Activated CD4-positive, CD25-positive, alpha-beta regulatory T cell treated with anti-CD3 and anti-CD28 coated beads, Interleukin-2, amount 50 U/mL, for 72 hours (primary cell): ENCODE measurements at regions not wholly inside any gene's neighbourhood (a gene's known extent, or its start where the extent isn't known, plus 50 kb on each side); places are given as distances from the start of the nearest gene placed in this dataset.
"Not testable (repeated sequence)": the region's sequence is repeated elsewhere in the genome, so short reads cannot be mapped to it uniquely, and the experiment has no call there.

Experiments used
- DNase-seq: peaks from one replicate; pipeline ENCODE4 v3.0.0; 2021

DNA sequence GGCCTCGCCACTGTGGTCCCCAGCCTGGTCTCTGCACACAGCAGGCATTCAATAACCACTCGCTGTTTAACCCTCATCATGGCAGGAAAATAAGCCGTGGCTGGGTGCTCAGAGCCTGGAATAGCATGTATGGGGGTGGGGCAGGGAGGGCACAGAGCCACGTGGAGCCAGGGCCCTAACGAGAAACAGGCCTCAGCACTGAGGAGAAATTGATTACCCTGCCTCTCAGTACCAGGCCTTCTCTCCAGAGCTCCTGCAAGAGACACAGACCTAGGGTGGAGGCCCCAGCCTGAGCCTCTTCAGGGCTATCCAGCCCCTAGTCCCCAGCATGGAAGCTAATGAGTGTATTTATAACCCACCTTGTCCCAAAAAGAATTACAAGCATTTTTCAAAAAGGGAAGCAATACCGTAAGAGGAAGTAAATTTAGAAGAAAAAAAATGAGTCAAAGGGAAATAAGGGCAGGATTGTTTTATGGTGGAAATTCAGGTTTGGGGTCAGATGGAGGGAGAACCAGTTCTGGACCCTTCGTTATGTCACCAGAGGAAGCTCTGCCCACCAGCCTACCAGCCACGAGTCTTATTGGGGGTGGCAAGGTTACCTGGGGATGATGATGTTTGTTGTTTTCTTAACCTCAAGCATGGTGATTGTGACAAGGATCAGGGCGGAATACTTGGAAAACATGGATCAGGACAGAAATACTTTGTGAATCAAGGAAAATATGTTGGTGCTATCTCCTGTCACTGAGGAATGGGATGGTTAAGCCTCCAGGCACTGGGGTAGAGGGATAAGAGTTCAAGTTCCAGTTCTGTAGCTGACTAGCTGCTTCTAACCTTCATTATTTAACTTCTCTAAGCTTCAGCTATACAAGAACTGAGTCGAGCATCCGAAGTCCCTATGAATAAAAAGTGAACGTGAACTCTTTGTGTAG lies 101.9 kb upstream of the RBPJ start:
- no peak for DNase-seq

DNA sequence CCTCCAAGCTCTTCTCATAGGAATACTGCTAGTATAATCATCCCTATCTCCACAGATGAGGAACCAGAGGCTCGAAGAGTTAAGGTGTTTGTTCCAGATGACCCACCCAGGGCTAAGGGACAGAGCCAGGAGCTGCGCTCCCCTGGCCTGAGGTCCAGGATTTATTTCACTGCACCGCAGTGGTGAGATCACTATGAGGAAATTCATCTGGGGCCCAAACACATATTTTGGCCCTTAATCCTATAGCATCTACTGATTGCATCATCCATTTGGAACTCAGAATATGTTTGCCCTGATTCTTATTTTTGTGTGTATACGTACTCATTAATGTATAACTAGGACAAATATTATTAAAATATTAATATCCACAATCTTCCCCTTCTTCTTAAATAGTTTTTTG lies 100.1 kb upstream of the RBPJ start:
- no peak for DNase-seq

DNA sequence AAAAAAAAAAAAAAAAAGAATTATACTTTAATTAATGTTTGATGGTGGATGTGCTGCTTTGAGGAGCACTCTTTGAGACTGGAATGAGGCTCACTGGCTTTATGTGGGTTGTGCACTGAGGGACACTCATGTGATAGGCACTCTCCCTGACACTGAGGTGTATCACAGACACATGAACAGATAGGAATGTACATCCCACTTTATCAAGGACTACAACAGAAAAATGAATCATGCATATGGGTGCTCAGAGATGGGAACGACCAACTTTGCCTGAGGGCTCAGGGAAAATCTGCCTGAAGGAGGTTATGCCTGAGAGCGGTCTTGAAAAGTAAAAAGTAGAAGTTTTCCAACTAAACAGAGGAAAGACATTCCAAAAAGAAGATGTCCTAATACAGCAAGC lies 97.7 kb upstream of the RBPJ start:
- no peak for DNase-seq

DNA sequence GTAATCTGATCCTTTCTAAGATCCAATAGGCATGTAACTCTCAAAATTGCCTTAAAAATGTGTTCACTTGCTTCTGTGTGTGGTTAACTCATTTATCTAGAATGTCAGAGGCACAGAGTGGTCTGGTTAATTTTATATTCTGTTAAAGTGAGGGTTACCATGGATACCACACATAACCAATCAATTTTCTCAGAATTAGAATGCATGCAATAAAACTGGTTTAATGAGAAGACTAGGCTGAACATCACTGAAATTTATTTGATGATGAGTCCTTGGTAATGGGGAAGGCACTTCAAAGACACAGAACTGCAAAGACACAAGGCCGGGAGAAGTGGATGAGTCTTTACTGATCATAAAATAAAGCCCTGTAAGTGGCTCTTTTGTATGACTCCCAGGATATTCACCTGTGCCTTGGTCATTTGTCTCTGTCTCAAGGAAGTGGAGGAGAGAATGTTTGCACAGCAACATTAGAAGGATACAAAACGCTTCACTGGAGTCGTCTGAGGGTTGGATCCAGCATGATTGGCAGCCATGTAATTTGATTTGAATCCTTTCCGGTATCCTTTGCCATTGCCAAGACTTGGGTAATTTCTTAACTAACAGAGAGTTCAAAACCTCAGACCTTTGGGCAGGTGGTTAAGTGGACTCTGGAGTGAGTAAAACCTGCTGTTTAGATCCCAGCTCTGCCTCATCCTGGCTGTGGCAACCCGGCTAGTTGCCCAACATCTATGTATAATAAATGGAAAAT lies 94.0 kb upstream of the RBPJ start:
- DNase-seq: no peak

DNA sequence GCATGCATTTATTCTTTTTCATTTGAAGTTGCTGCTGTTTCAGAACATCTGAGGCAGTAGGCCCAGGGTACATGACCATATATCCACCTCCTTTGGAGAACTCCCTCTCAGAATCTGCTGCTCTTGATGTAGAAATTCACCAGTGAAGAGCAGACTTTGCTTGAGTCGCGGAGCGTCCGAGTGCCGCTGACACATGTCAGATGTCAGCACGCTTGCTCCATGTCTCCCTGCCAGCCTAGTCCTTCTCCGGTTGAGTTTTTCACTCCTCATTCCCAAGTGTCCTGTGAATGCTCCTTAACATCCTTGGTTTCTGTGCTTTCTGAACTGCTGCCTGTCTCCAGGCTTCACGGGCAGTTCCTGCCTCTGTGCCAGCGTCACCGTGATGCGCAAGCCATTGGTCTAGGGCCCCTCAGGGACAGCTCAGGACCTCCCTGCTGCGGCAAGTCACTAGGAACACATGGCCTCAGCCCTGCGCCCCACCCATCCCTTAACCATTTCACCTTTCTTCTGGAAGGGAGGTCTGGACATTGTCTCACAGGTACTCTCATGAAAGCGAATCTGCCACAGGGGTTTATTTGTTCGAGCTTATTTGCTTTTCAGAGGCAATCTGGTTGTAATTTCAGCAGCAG lies 93.1 kb upstream of the RBPJ start:
- DNase-seq: no peak

DNA sequence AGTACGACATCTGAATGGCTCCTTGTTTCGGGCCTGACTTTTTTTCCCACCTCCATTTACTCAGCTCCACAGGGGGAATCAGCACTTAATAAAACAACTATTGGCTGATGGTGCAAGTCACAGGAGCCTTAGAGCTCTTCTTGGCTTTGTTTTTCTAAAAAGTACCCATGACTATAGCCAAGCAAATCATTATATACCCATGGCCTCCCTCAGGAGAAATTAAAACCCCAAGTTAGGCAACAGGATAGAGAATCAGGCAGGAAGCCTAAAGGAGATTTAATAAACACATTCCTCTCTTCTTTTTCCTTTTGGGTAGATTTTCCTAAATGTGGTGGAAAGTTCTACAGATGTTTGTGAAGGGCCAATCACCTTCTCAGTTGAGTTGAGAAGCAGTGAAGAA lies 91.9 kb upstream of the RBPJ start:
- DNase-seq: no peak

DNA sequence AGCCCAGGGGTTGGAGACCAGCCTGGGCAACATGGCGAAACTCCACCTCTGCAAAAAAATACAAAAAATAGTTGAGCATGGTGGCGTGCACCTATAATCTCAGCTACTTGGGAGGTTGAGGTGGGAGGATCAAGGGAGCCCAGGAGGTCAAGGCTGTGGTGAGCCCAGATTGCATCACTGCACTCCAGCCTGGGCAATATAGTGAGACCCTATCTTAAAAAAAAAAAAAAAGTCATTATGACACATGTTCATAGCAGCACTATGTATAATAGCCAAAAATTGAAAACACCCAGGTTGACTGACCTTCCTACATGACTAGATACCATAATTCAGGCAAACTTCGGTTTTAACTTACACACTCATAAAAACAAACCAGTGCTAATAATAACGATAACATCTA lies 90.8 kb upstream of the RBPJ start:
- DNase-seq: no peak

DNA sequence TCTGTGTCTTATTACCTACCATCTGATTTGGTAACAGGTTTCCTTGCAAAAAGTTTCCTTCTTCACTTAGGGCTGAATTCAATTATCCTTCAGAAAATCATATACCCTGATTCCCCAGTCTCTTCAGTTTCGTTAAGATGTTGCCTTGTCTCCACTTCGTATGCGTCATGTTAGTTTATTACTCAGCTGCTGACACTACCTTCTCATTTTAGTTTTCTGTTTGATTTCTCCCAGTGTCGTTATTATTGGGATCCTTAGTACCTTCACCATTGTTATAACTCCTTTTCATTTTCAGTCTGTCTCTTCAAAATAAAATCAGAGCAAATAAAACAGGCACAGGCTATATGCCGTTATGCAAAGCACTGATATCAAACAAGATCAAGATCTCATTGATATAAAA lies 87.5 kb upstream of the RBPJ start:
- DNase-seq: no peak

DNA sequence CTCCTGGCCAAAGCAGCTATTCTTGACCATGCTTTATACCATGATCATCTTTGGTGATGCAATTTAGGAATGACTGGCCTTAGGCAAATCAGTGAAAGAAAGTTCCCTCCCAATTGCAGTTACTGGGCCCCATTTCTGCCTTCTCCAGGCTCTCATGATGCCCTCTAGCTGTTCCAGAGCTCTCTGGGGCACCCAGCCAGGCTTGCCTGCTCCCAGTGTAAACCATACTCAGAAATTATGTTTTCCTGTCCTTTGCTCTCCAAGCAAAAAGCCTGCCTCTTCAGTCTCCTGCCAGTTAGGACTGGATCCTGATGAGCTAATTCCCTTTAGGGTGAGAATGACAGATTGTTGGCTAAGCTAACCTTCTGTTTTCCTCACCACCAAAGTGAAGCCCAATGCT lies 85.3 kb upstream of the RBPJ start:
- DNase-seq: no peak

DNA sequence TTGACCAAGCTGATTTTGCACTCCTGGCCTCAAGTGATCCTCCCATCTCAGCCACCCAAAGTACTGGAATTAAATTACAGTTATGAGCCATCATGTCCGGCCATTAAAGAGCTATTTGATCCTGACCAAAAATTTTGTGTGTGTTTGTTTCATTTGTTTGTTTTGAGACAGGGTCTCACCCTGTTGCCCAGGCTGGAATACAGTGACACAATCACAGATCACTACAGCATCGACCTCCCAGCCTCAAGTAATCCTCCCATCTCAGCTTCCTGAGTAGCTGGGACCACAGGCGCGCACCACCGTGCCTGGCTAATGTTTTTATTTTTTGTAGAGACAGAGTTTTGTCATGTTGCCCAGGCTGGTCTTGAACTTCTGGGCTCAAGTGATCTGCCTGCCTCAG lies 82.9 kb upstream of the RBPJ start:
- DNase-seq: no peak

DNA sequence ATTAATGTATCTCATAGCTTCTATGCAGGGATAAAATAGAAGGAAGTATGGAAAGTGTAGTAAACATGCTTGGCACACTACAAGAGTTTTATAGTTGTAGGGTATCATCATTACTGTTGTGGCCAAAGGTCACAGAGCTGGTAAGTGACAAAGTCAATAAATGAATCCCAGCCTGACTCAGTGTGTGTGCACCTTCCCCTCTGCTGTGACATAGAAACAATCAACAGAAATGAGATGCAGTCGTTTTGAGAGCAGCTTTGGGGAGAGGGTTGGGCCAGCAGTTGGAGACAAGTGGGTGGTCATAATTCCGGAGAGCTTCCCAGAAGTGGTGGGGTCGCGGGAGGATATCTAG lies 82.4 kb upstream of the RBPJ start:
- no peak for DNase-seq

DNA sequence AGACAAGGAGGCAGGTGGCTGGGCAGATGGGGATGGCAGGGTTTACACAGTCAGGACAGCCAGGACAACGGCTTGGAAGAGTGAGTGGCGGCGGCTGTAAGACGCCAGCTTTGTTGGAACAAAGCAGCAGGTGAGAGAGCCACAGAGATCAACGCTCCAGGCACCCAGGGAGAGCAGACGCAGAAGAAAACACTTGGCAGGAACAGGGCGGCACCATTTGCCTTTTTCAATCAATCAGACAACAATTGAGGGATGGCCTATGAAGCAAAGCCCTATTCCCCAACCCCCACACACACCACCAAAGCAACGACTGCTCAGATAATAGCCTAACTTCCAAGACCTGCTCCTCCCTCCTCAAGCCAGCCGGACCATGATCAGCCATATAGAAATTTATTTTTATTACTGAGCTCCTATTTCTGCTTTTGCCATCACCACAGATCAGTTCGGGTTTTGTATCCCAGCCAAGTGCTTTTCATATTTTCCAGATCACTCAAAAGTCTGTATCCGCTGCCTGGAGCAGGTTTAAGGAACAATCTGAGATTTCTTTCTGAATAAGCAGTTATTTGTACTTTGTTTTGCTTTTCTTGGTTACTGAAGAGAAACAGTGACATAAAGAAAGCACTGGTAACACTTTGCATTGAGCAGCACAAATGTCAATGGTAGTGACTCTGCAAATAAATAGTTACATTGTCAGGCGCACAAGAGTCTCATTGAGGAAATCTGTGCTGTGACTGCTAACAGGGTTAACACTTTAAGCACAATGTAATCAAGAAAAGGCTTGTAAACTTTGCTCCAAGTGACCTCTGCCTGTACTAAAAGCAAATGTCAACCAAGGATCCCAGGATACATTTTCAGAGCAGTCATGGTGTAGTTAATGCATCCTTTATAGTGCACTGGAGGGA lies 81.8 kb upstream of the RBPJ start:
- DNase-seq: no peak

DNA sequence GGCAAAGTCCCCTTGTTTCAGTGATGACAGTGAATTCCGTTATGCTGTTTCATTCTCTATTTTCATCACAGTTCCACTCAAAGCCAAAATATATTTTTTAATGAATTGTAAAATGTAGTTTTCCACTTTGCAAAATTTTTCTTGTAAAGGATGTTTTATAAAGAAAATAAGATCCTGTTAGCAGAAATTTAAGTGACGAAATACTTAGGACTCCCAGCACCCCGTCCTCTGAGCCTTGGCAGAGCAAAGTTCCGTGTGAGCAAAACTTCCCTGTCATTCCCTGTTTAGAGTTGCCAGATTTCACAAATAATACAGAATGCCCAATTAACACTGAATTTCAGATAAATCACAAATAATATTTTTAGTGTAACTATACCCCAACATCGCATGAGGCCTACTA lies 81.0 kb upstream of the RBPJ start:
- no peak for DNase-seq

DNA sequence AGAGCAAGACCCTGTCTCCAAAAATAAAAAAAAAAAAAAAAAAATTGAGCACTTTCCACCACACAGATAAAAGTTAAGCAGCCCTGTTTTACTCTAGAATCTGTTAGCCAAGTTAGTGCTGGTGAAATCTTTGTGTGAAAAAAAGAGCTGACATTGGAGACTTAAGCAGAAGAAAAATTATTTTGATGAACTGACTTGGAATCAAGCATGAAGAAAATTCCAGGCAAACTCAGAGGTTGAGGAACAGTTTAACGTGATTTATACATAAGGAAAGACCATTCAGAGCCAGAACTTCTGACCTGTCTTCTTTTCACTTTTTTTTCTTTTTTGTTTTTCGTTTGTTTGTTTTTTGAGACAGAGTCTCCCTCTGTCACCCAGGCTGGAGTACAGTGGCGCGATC lies 79.6 kb upstream of the RBPJ start:
- no peak for DNase-seq

DNA sequence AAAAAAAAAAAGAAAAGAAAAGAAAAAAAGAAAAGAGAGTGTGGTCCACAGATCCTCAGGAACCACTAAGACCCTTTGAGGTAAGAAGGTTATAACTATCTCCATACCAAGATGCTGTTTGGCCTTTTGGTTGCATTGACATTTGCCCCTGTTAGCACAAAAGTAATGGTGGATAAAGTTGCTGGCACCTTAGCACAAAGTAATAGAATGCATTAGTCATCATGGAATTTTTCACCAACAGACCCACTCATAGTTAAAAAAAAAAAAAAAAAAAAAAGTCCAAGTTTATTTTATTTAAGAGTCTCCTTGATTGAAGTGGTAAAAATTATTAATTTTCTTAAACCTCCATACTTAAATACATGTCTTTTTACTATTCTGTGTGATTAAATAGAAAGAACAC lies 78.4 kb upstream of the RBPJ start:
- no peak for DNase-seq

DNA sequence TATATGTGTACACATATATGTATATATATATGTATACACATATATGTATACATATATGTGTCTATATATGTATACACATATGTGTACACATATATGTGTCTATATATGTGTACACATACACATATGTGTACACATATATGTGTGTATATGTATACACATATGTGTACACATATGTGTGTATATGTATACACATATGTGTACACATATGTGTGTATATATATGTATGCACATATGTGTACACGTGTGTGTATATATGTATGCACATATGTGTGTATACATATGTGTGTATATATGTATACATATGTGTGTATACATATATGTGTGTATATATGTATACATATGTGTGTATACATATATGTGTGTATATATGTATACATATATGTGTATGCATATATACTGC lies 76.7 kb upstream of the RBPJ start:
- not testable (repeated sequence) for DNase-seq

DNA sequence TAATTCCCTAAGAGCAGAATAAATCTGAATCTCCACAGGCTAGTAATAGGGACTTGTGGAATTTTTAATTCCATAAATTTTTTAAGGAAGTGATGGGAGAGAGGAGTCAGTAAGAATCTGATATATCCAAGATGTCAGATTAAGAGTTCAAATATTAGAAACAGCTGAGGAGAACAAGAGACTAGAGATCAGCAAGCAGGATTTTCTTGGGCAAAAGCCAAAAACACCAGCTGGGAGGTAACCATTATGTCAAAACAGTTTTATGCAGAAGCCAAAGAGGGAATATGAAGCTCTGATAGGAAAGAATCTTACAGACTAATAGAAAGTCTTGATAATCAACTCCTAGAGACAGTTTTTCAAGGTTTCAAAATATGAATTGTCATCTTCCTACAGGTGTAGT lies 72.2 kb upstream of the RBPJ start:
- DNase-seq: no peak

DNA sequence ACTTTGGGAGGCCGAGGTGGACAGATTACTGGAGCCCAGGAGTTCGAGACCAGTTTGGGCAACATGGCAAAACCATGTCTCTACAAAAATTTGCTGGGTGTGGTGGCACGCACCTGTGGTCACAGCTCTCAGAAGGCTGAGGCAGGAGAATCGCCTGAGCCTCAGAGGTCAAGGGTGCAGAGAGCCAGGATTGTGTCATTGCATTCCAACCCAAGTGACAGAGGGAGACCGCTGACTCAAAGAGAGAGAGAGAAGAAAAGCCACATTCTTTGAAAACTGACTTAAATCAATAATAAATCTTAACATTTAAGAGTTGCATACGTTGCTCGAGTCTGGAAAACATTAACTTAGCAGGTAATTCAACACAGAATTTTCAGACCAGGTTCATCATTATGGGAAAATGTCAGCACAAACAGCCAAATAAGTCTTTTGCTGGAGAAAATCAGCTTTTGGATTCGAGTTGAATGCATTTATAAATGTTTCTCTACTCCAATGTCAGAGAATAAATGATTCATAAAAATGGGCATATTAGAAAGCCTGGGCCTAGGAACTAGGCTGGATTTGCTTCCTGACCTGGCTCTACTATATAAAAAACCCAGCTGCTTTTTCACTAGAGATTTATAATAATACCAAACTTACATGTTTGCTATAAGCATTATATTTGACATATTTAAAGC lies 68.3 kb upstream of the RBPJ start:
- DNase-seq: no peak

DNA sequence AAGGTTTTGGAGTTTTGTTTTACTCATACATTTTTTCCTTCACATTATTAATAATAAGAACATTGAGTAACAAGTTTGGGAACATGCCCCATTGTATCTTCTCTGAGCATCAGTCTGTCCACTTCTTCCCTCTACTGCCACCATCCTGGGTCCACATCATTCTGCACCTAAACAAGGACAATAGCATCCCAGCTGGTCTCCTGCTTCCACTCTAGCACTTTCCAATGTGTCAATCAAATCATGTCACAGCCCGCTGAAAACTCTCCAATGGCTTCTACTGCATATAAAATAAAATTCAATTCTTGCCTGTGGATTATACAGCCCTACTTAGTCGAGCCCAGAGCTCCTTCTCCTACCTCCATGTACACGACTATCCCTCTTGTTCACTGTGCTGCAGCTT lies 66.8 kb upstream of the RBPJ start:
- no peak for DNase-seq

DNA sequence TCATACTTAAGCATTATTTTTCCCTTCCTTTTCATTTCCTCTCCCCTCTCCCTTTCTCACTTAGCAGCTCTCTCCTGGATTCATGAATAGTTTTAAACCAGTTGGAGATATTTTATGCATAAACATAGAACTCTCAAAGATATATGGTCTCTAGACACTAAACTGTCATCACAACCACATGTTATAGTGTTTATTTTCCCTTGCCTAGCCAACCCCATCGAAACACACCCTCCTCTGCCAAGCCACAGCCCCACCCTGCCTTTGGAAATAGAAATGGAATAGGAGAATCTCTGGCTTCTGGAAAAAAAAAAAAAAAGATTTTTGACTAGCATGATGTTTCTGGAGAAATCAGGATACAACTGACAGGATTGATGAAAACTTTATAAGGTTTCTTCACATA lies 64.8 kb upstream of the RBPJ start:
- no peak for DNase-seq

DNA sequence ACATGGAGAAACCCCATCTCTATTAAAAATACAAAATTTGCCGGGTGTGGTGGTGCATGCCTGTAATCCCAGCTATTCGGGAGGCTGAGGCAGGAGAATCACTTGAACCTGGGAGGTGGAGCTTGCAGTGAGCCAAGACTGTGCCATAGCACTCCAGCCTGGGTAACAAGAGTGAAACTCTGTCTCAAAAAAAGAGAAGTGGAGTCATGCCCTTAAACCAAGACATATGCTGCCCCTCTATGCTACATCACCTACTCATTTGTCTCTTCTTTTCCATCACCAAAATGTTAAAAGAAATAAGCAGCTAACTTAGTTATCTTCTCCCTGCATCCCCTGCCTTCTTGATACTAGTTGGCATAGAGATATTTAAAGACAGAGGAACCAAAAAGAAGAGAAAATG lies 63.4 kb upstream of the RBPJ start:
- DNase-seq: not testable (repeated sequence)

DNA sequence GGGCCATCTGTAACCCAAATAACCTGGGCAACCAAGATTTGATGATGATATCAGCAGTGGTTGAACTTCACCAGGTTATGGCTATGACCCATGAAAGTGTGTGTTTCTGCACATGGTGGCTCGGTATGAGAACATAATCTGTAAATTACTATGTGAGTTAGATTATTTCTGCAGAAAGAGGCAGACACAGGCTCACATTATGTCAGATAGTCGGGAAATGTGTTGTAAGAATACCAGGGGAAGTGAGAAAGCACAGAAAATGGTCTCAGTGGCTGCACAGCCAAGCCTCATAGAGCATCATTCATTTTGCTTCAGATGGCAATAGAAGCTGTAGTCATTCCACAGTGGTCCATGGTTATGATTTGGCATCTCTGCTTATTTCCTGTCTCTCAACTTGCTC lies 63.0 kb upstream of the RBPJ start:
- DNase-seq: no peak
